GM21390 (cell line): ENCODE measurements at regions not wholly inside any gene's neighbourhood (a gene's known extent, or its start where the extent isn't known, plus 50 kb on each side); places are given as distances from the start of the nearest gene placed in this dataset.

ENCODE experiments used
- ATAC-seq: cut with Tn5 transposase; IDR thresholded peaks from one replicate; pipeline ENCODE4 v1.9.1; 2021; ENCODE audit not compliant: unreplicated experiment

- ATAC-seq, result no peak
Observed at GRCh38 chr6:100944644-100945043, 63.5 kb upstream of the ASCC3 start.

- no peak for ATAC-seq
Observed at GRCh38 chr6:100946021-100946540, 65.0 kb upstream of the ASCC3 start.

- ATAC-seq, result no peak
Observed at GRCh38 chr6:100946711-100947110, 65.6 kb upstream of the ASCC3 start.

- no peak for ATAC-seq
Observed at GRCh38 chr6:100948381-100949133, 67.4 kb upstream of the ASCC3 start.

GRCh38 chr6:100952006-100952405, 70.9 kb upstream of the ASCC3 start:
- ATAC-seq, result no peak

- no peak for ATAC-seq
Observed at GRCh38 chr6:100959280-100959679, 78.2 kb upstream of the ASCC3 start.

- no peak for ATAC-seq
Observed at GRCh38 chr6:100962466-100962865, 81.3 kb upstream of the ASCC3 start.

GRCh38 chr6:100965067-100965466, 83.9 kb upstream of the ASCC3 start:
- no peak for ATAC-seq

- ATAC-seq, result no peak
Observed at GRCh38 chr6:100968949-100969348, 87.8 kb upstream of the ASCC3 start.

GRCh38 chr6:100979267-100979666, 98.1 kb upstream of the ASCC3 start:
- no peak for ATAC-seq

GRCh38 chr6:100980949-100981348, 99.8 kb upstream of the ASCC3 start:
- no peak for ATAC-seq

- ATAC-seq, result no peak
Observed at GRCh38 chr6:100986921-100987320, 105.8 kb upstream of the ASCC3 start.

- no peak for ATAC-seq
Observed at GRCh38 chr6:100987556-100987955, 106.4 kb upstream of the ASCC3 start.

GRCh38 chr6:100988391-100988984, 107.4 kb upstream of the ASCC3 start:
- ATAC-seq, result no peak

- no peak for ATAC-seq
Observed at GRCh38 chr6:100990070-100990469, 108.9 kb upstream of the ASCC3 start.

- ATAC-seq, result no peak
Observed at GRCh38 chr6:100996409-100996808, 115.3 kb upstream of the ASCC3 start.

GRCh38 chr6:100998111-100998510, 117.0 kb upstream of the ASCC3 start:
- no peak for ATAC-seq

GRCh38 chr6:100999034-100999597, 118.0 kb upstream of the ASCC3 start:
- ATAC-seq, result no peak

- ATAC-seq, result no peak
Observed at GRCh38 chr6:101000341-101000740, 119.2 kb upstream of the ASCC3 start.

- ATAC-seq, result no peak
Observed at GRCh38 chr6:101001012-101001411, 119.9 kb upstream of the ASCC3 start.

GRCh38 chr6:101001607-101002006, 120.5 kb upstream of the ASCC3 start:
- no peak for ATAC-seq

- ATAC-seq, result no peak
Observed at GRCh38 chr6:101003075-101003474, 121.9 kb upstream of the ASCC3 start.
